ENCODE measurements at regions not wholly inside any gene's neighbourhood (a gene's known extent, or its start where the extent isn't known, plus 50 kb on each side); places are given as distances from the start of the nearest gene placed in this dataset.

DNA sequence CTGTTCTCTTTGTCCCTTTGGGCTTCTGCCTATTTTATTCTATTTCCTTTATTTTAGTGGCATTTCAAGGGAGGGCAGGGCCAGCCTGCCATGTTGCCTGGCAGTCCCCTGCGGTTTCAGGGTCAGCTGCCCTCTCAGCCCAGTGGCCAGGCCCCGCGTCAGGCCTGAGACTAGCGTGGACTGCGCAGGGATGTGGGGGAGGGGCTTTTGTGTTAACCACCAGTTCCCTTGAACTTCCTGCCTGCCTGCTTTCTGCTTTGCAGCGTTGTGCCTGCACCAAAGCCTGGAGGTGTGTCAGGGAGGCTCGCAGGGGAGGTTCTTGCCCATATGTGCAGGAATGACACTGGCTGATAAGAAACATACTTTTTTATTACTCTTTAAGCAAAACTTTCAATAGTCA lies 157.6 kb downstream of the SLC35B3 start:
- TF ChIP-seq, protein P1, sequence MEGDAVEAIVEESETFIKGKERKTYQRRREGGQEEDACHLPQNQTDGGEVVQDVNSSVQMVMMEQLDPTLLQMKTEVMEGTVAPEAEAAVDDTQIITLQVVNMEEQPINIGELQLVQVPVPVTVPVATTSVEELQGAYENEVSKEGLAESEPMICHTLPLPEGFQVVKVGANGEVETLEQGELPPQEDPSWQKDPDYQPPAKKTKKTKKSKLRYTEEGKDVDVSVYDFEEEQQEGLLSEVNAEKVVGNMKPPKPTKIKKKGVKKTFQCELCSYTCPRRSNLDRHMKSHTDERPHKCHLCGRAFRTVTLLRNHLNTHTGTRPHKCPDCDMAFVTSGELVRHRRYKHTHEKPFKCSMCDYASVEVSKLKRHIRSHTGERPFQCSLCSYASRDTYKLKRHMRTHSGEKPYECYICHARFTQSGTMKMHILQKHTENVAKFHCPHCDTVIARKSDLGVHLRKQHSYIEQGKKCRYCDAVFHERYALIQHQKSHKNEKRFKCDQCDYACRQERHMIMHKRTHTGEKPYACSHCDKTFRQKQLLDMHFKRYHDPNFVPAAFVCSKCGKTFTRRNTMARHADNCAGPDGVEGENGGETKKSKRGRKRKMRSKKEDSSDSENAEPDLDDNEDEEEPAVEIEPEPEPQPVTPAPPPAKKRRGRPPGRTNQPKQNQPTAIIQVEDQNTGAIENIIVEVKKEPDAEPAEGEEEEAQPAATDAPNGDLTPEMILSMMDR (IDR thresholded peaks at IDR 0.05): no peak
- no peak for TF ChIP-seq EZH2phosphoT487 (IDR thresholded peaks at IDR 0.05)

Data from neural progenitor cell (in vitro differentiated cells).